Endodermal cell (in vitro differentiated cells): ENCODE measurements at regions not wholly inside any gene's neighbourhood (a gene's known extent, or its start where the extent isn't known, plus 50 kb on each side); places are given as distances from the start of the nearest gene placed in this dataset.

Experiments used
- DNase-seq: peaks from one replicate; pipeline ENCODE4 v3.0.0-alpha.2; 2017
- H3K27ac ChIP-seq: 2 replicates; pipeline ENCODE4 v1.5.1; 2013; ENCODE audit warnings: mild to moderate bottlenecking, low read depth, low read length, moderate library complexity
- H3K27me3 ChIP-seq: 2 replicates; pipeline ENCODE4 v1.6.1; 2013; ENCODE audit warnings: mild to moderate bottlenecking, low read length, moderate library complexity; ENCODE audit not compliant: insufficient read depth, control insufficient read depth, poor library complexity, severe bottlenecking
- H3K36me3 ChIP-seq: 2 replicates; pipeline ENCODE4 v1.7.0; 2013; ENCODE audit warnings: mild to moderate bottlenecking, low read length, moderate library complexity; ENCODE audit not compliant: control insufficient read depth, insufficient read depth
- H3K4me1 ChIP-seq: one replicate; pipeline ENCODE4 v1.7.0; 2013; ENCODE audit warnings: low read length; ENCODE audit not compliant: control insufficient read depth, insufficient read depth
- H3K4me3 ChIP-seq: 2 replicates; pipeline ENCODE4 v1.5.1; 2013; ENCODE audit warnings: mild to moderate bottlenecking, low read length, moderate library complexity
- H3K9ac ChIP-seq: 2 replicates; pipeline ENCODE4 v1.6.1; 2013; ENCODE audit warnings: mild to moderate bottlenecking, low read length, moderate library complexity; ENCODE audit not compliant: poor library complexity, severe bottlenecking; ENCODE audit errors: extremely low read depth
- H3K9me3 ChIP-seq: 2 replicates; pipeline ENCODE4 v1.6.1; 2013; ENCODE audit warnings: mild to moderate bottlenecking, low read length, moderate library complexity; ENCODE audit not compliant: control insufficient read depth
- H3K27ac Mint-ChIP-seq: 2 replicates; pipeline ENCODE4 v1.8.0; 2020; ENCODE audit warnings: mixed read lengths
- H3K27me3 Mint-ChIP-seq: 2 replicates; pipeline ENCODE4 v1.8.0; 2021; ENCODE audit warnings: mild to moderate bottlenecking, mixed read lengths; ENCODE audit not compliant: insufficient read depth
- H3K36me3 Mint-ChIP-seq: 2 replicates; pipeline ENCODE4 v1.8.0; 2020; ENCODE audit warnings: low read depth, mixed read lengths
- H3K4me1 Mint-ChIP-seq: 2 replicates; pipeline ENCODE4 v1.8.0; 2020; ENCODE audit warnings: mixed read lengths
- H3K4me3 Mint-ChIP-seq: 2 replicates; pipeline ENCODE4 v1.8.0; 2020; ENCODE audit warnings: mild to moderate bottlenecking, moderate library complexity, mixed read lengths
- H3K9me3 Mint-ChIP-seq: 2 replicates; pipeline ENCODE4 v1.8.0; 2020; ENCODE audit warnings: mild to moderate bottlenecking, mixed read lengths
- CTCF ChIP-seq: fragments of 200-600 bp; sonication (generic); conservative IDR thresholded peaks from 2 replicates; pipeline ENCODE4 v1.5.0; 2021; ENCODE audit warnings: antibody characterized with exemption, mild to moderate bottlenecking
- WGBS, 2 experiments: methylation state at CpG; one replicate each; pipeline versions ENCODE4 v1.1.5 to v1.1.7; 2013; ENCODE audit warnings: missing lambda C conversion rate in 2 of 2, mixed read lengths in 1 of 2; ENCODE audit not compliant: insufficient coverage in 1 of 2, insufficient read length in 1 of 2; 5-methylcytosine and 5-hydroxymethylcytosine counted together

GRCh38 chr6:170042596-170043118, 248.2 kb downstream of the DLL1 start:
- Histone ChIP-seq H3K9me3 (no peaks in the 10 kb centered on the region), H3K9ac (no peak overlapping the region), H3K36me3 (no peaks in the 10 kb centered on the region), H3K4me1 (peaks cover 4% of the 10 kb centered on the region), H3K27me3 (no peaks in the 10 kb centered on the region), H3K4me3 (no peak overlapping the region), H3K27ac (no peak overlapping the region)
- H3K27ac Mint-ChIP-seq: no peak overlapping the region
- peaks cover 3% of the 10 kb centered on the region for H3K9me3 Mint-ChIP-seq
- no peak for TF ChIP-seq CTCF
- no peaks in the 10 kb centered on the region for H3K27me3 Mint-ChIP-seq
- DNase-seq: no peak
- no peak overlapping the region for H3K4me3 Mint-ChIP-seq
- H3K36me3 Mint-ChIP-seq: no peaks in the 10 kb centered on the region
- WGBS, 2 experiments: 94 to 100% methylated on average over 6 to 13 of the region's 13 CpGs
- H3K4me1 Mint-ChIP-seq: peaks cover 25% of the 10 kb centered on the region

GRCh38 chr6:170042123-170042522, 248.8 kb downstream of the DLL1 start:
- Histone ChIP-seq H3K27me3 (no peaks in the 10 kb centered on the region), H3K36me3 (no peaks in the 10 kb centered on the region), H3K9me3 (no peaks in the 10 kb centered on the region), H3K9ac (no peak overlapping the region), H3K4me3 (no peak overlapping the region), H3K27ac (no peak overlapping the region), H3K4me1 (peaks cover 6% of the 10 kb centered on the region)
- peaks cover 30% of the 10 kb centered on the region for H3K4me1 Mint-ChIP-seq
- DNase-seq: no peak
- H3K36me3 Mint-ChIP-seq: no peaks in the 10 kb centered on the region
- peaks cover 3% of the 10 kb centered on the region for H3K9me3 Mint-ChIP-seq
- no peak overlapping the region for H3K4me3 Mint-ChIP-seq
- no peaks in the 10 kb centered on the region for H3K27me3 Mint-ChIP-seq
- 85 to 89% methylated on average over 3 to 4 of the region's 4 CpGs for WGBS, 2 experiments
- H3K27ac Mint-ChIP-seq: no peak overlapping the region
- no peak for TF ChIP-seq CTCF

- no peak overlapping the region for H3K27ac Mint-ChIP-seq
- H3K4me3 Mint-ChIP-seq: no peak overlapping the region
- no peak for TF ChIP-seq CTCF
- H3K4me1 Mint-ChIP-seq: peaks cover 36% of the 10 kb centered on the region
- H3K36me3 Mint-ChIP-seq: no peaks in the 10 kb centered on the region
- Histone ChIP-seq H3K9me3 (no peaks in the 10 kb centered on the region), H3K27me3 (no peaks in the 10 kb centered on the region), H3K36me3 (no peaks in the 10 kb centered on the region), H3K4me3 (no peak overlapping the region), H3K27ac (no peak overlapping the region), H3K9ac (no peak overlapping the region), H3K4me1 (peaks cover 12% of the 10 kb centered on the region)
- no peak for DNase-seq
- peaks cover 7% of the 10 kb centered on the region for H3K9me3 Mint-ChIP-seq
- WGBS, 2 experiments: 92 to 100% methylated on average over 3 to 6 of the region's 6 CpGs
- H3K27me3 Mint-ChIP-seq: no peaks in the 10 kb centered on the region
Measured at GRCh38 chr6:170041526-170041925, 249.4 kb downstream of the DLL1 start.
